ENCODE measurements at regions not wholly inside any gene's neighbourhood (a gene's known extent, or its start where the extent isn't known, plus 50 kb on each side); places are given as distances from the start of the nearest gene placed in this dataset.

GRCh38 chr9:14961372-14962068 lies 51.3 kb upstream of the FREM1 start (continued):
- TF ChIP-seq FOXK1 (CRISPR knock-in tag; IDR thresholded peaks at IDR 0.05; ENCODE audit: borderline replicate concordance, low read depth) = peak; percentile 25; the same call in 1 of the 2 replicates
- no peak for TF ChIP-seq KLF13 (CRISPR knock-in tag; IDR thresholded peaks at IDR 0.05)
- TF ChIP-seq NKX3-1 (CRISPR knock-in tag; IDR thresholded peaks at IDR 0.05) = 0 out of 2 replicates have a peak, but pooled peaks have one; percentile 53
- TF ChIP-seq MAFG (CRISPR knock-in tag; IDR thresholded peaks at IDR 0.05) = no peak
- TF ChIP-seq MIER2 (CRISPR knock-in tag; IDR thresholded peaks at IDR 0.05) = no peak
- peak; percentile 56; the same call in 1 of the 2 replicates for TF ChIP-seq CCDC6 (CRISPR knock-in tag; IDR thresholded peaks at IDR 0.05)
- peak; percentile 68 for TF ChIP-seq CREB1 (IDR thresholded peaks at IDR 0.05)
- peak; percentile 89 for TF ChIP-seq CREB1 (CRISPR knock-in tag; IDR thresholded peaks at IDR 0.05)
- TF ChIP-seq DZIP1 (CRISPR knock-in tag; IDR thresholded peaks at IDR 0.05) = no peak
- peak; percentile 37; the same call in 1 of the 2 replicates for TF ChIP-seq NCOA2 (CRISPR knock-in tag; IDR thresholded peaks at IDR 0.05)

GRCh38 chr9:14960881-14961280 lies 50.7 kb upstream of the FREM1 start:
- CTCF ChIA-PET (ENCODE audit: low intra/inter-chr PET ratio, low total read pairs) = no interaction called here
- intact Hi-C loops (cut with micrococcal nuclease; ENCODE audit: unreplicated experiment) (loop anchor here (1.0 to 5.0 kb wide), 3 partner anchors 52 to 176 kb away; no protein-coding TSS in a partner anchor), in situ Hi-C loops (cut with HindIII; ENCODE audit: extremely low pct_ligation_motif_present, low pct_unique_long_range_greater_than_20kb) (loop anchor here (5.0 kb wide), 1 partner anchor 94 kb away; no protein-coding TSS in a partner anchor)
- DNase-seq (ENCODE audit: low spot score) (no peak), FAIRE-seq (no peak), ATAC-seq (no peak)
- no peaks in the 10 kb centered on the region for H4K20me1 ChIP-seq (ENCODE audit: insufficient read depth, low read length)
- H2AFZ ChIP-seq (ENCODE audit: low read length) = no peak overlapping the region
- H3K79me2 ChIP-seq (ENCODE audit: insufficient read depth, low read length) = peaks cover 12% of the 10 kb centered on the region
- H3K9ac ChIP-seq (ENCODE audit: insufficient read depth, low read depth, low read length) = peak overlapping the region; percentile 61
- H3K4me3 ChIP-seq (replicated peaks in 1 of 3; ENCODE audit: insufficient read depth in 1 of 3, low read depth in 2 of 3, low read length in 3 of 3) = peak overlapping the region; percentile 8 to 47 (median 11); a peak in 3 of 6 replicates
- TSS peak; percentile 88 for BruUV-seq (replicated peaks)
- peaks cover 40% of the 10 kb centered on the region for H3K4me1 ChIP-seq (ENCODE audit: insufficient read depth, low read length)
- POLR2A ChIA-PET = interaction anchor here (1.7 kb wide), 1 partner anchor 91 kb away, joined by 12 read pairs; no protein-coding TSS in a partner anchor
- peak overlapping the region; percentile 65 for H3K27ac ChIP-seq (ENCODE audit: extremely low read length, insufficient read depth, low read length)
- H3K4me2 ChIP-seq (ENCODE audit: low read depth, low read length) = peak overlapping the region; percentile 76
- H3K27me3 ChIP-seq (ENCODE audit: control insufficient read depth in 1 of 2, insufficient read depth in 2 of 2, low read length in 2 of 2) = no peaks in the 10 kb centered on the region; a peak in 1 of 5 replicates
- no peaks in the 10 kb centered on the region for H3K9me3 ChIP-seq (ENCODE audit: low read length)
- H3K36me3 ChIP-seq (replicated peaks in 1 of 2; ENCODE audit: control insufficient read depth in 1 of 2, insufficient read depth in 2 of 2, low read length in 2 of 2) = no peaks in the 10 kb centered on the region
- WGBS (ENCODE audit: low lambda C conversion rate) = 63% methylated on average over 4 of the region's 4 CpGs
- peak; percentile 90; the same call in 1 of the 2 replicates for TF ChIP-seq ZNF768 (CRISPR knock-in tag; IDR thresholded peaks at IDR 0.05)
- no peak for TF ChIP-seq FOXA1 (IDR thresholded peaks at IDR 0.05)
- TF ChIP-seq FOXA1 (CRISPR knock-in tag; IDR thresholded peaks at IDR 0.05) = 0 out of 2 replicates have a peak, but pooled peaks have one; percentile 20
- TF ChIP-seq REST (IDR thresholded peaks at IDR 0.05; ENCODE audit: borderline replicate concordance in 1 of 2, low read depth in 1 of 2, low read length in 2 of 2) = no peak
- TF ChIP-seq CBX5 (CRISPR knock-in tag; IDR thresholded peaks at IDR 0.05; ENCODE audit: borderline replicate concordance) = no peak
- TF ChIP-seq MIER2 (CRISPR knock-in tag; IDR thresholded peaks at IDR 0.05) = 0 out of 2 replicates have a peak, but pooled peaks have one; percentile 8
- no peak for TF ChIP-seq ZFX (CRISPR knock-in tag; IDR thresholded peaks at IDR 0.05; ENCODE audit: low read depth)
- TF ChIP-seq ERF (CRISPR knock-in tag; IDR thresholded peaks at IDR 0.05) = no peak
- peak; percentile 91 for TF ChIP-seq ZMYM3 (CRISPR knock-in tag; IDR thresholded peaks at IDR 0.05)
- no peak for TF ChIP-seq ZNF672 (CRISPR knock-in tag; IDR thresholded peaks at IDR 0.05)

All from HepG2 (cell line).